RWPE1 (cell line): ENCODE measurements at regions not wholly inside any gene's neighbourhood (a gene's known extent, or its start where the extent isn't known, plus 50 kb on each side); places are given as distances from the start of the nearest gene placed in this dataset.

Experiments used
- CTCF ChIA-PET: fragments of 350-600 bp; sonication (Branson Sonifier 250); formaldehyde crosslinking; extraction: SDS; loops from one replicate; lab custom pipeline; 2021; lab: Yijun Ruan, JAX
- POLR2A ChIA-PET: fragments of 400-600 bp; formaldehyde crosslinking; extraction: SDS; loops from one replicate; lab custom pipeline; 2020; ENCODE audit warnings: antibody characterized with exemption; ENCODE audit not compliant: low non-redundant PET; lab: Yijun Ruan, JAX
- DNase-seq: peaks from one replicate; pipeline ENCODE4 v3.0.0; 2012; ENCODE audit warnings: low spot score
- H3K27ac ChIP-seq: fragments of 450-650 bp; 2 replicates; pipeline ENCODE4 v1.5.1; 2017
- TF ChIP-seq, protein P1 (sequence below): fragments of 450-650 bp; conservative IDR thresholded peaks from 2 replicates; pipeline ENCODE4 v1.5.1; 2017; ENCODE audit warnings: low read depth, mild to moderate bottlenecking

- ChIA-PET CTCF (interaction anchor here (0.7 kb wide), 1 partner anchor 8 kb away, joined by 4 read pairs; no protein-coding TSS in a partner anchor), POLR2A (no interaction called here)
- TF ChIP-seq, protein P1, sequence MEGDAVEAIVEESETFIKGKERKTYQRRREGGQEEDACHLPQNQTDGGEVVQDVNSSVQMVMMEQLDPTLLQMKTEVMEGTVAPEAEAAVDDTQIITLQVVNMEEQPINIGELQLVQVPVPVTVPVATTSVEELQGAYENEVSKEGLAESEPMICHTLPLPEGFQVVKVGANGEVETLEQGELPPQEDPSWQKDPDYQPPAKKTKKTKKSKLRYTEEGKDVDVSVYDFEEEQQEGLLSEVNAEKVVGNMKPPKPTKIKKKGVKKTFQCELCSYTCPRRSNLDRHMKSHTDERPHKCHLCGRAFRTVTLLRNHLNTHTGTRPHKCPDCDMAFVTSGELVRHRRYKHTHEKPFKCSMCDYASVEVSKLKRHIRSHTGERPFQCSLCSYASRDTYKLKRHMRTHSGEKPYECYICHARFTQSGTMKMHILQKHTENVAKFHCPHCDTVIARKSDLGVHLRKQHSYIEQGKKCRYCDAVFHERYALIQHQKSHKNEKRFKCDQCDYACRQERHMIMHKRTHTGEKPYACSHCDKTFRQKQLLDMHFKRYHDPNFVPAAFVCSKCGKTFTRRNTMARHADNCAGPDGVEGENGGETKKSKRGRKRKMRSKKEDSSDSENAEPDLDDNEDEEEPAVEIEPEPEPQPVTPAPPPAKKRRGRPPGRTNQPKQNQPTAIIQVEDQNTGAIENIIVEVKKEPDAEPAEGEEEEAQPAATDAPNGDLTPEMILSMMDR: no peak
- no peak for DNase-seq
- no peak overlapping the region for H3K27ac ChIP-seq
Measured at GRCh38 chr6:113562248-113562647, 294.9 kb upstream of the MARCKS start.

- ChIA-PET CTCF (no interaction called here), POLR2A (no interaction called here)
- TF ChIP-seq, protein P1: no peak
- DNase-seq: no peak
- H3K27ac ChIP-seq: no peak overlapping the region
Measured at GRCh38 chr6:113564371-113565171, 292.6 kb upstream of the MARCKS start.

DNA sequence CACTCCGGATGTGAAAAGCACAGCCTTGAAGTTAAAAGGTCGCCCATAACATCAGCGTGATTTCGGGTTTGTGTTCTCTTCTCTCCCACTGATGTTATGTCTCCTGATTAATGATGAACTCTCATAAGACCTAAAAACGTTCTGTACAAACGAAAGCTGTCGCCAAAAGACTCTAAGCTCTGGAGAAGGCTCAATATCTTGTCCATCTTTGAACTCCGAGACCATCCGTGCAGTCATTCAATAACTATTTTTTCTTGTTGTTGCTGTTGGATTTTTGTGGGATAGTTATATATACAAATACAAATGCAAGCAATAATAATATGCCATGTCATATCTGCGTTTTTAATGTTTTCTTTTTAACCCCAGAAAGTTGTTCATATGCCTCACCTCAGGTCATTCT is 291.8 kb upstream of the MARCKS start:
- TF ChIP-seq, protein P1: no peak
- no peak overlapping the region for H3K27ac ChIP-seq
- no peak for DNase-seq
- POLR2A ChIA-PET: no interaction called here
- CTCF ChIA-PET: no interaction called here

- no peak overlapping the region for H3K27ac ChIP-seq
- no peak for DNase-seq
- ChIA-PET POLR2A (no interaction called here), CTCF (interaction anchor here (0.5 to 1.0 kb wide), 6 partner anchors 8 to 1908 kb away, joined by 3 to 6 read pairs (median 4); no protein-coding TSS in a partner anchor)
- TF ChIP-seq, protein P1: no peak
Measured at GRCh38 chr6:113570161-113570560, 287.0 kb upstream of the MARCKS start.

- H3K27ac ChIP-seq: no peak overlapping the region
- ChIA-PET CTCF (interaction anchor here (0.5 to 1.0 kb wide), 5 partner anchors 9 to 313 kb away, joined by 3 to 6 read pairs (median 3); no protein-coding TSS in a partner anchor), POLR2A (no interaction called here)
- TF ChIP-seq, protein P1: no peak
- no peak for DNase-seq
Measured at GRCh38 chr6:113570641-113571040, 286.5 kb upstream of the MARCKS start.

- ChIA-PET CTCF (no interaction called here), POLR2A (no interaction called here)
- TF ChIP-seq, protein P1: no peak
- no peak for DNase-seq
- H3K27ac ChIP-seq: no peak overlapping the region
Measured at GRCh38 chr6:113574147-113574546, 283.0 kb upstream of the MARCKS start.
